Smooth muscle cell (in vitro differentiated cells): ENCODE measurements at regions not wholly inside any gene's neighbourhood (a gene's known extent, or its start where the extent isn't known, plus 50 kb on each side); places are given as distances from the start of the nearest gene placed in this dataset.

Source experiments
- DNase-seq: peaks from one replicate; lab custom pipeline; 2025; ENCODE audit not compliant: unreplicated experiment; lab: John Stamatoyannopoulos, UW
- H2AFZ ChIP-seq: fragments of 200-600 bp; sonication (generic); 2 replicates; pipeline ENCODE4 v1.6.0; 2016; ENCODE audit warnings: antibody characterized with exemption, low read depth, mild to moderate bottlenecking
- H3F3A ChIP-seq: fragments of 200-600 bp; sonication (generic); 2 replicates; pipeline ENCODE4 v1.6.0; 2017; ENCODE audit warnings: antibody characterized with exemption, low read depth
- H3K27ac ChIP-seq: fragments of 200-600 bp; sonication (generic); 2 replicates; pipeline ENCODE4 v1.5.1; 2016; ENCODE audit warnings: low read depth, mild to moderate bottlenecking
- H3K27me3 ChIP-seq: fragments of 200-600 bp; sonication (generic); 2 replicates; pipeline ENCODE4 v1.6.1; 2016; ENCODE audit warnings: low read depth, mild to moderate bottlenecking
- H3K36me3 ChIP-seq: fragments of 200-600 bp; sonication (generic); 2 replicates; pipeline ENCODE4 v1.5.1; 2016; ENCODE audit warnings: low read depth
- H3K4me1 ChIP-seq: fragments of 200-600 bp; sonication (generic); 2 replicates; pipeline ENCODE4 v1.5.1; 2016; ENCODE audit warnings: low read depth
- H3K4me2 ChIP-seq: fragments of 200-600 bp; sonication (generic); 2 replicates; pipeline ENCODE4 v1.6.0; 2016; ENCODE audit warnings: mild to moderate bottlenecking
- H3K4me3 ChIP-seq: fragments of 200-600 bp; sonication (generic); 2 replicates; pipeline ENCODE4 v1.5.1; 2016; ENCODE audit warnings: mild to moderate bottlenecking
- H3K79me2 ChIP-seq: fragments of 200-600 bp; sonication (generic); 2 replicates; pipeline ENCODE4 v1.6.0; 2016; ENCODE audit warnings: low read depth, mild to moderate bottlenecking
- H3K9ac ChIP-seq: fragments of 200-600 bp; sonication (generic); 2 replicates; pipeline ENCODE4 v1.6.0; 2016; ENCODE audit warnings: low read depth
- H3K9me3 ChIP-seq: fragments of 200-600 bp; sonication (generic); replicated peaks from 2 replicates; pipeline ENCODE4 v1.5.1; 2016; ENCODE audit warnings: low read depth
- H4K20me1 ChIP-seq: fragments of 200-600 bp; sonication (generic); 2 replicates; pipeline ENCODE4 v1.6.0; 2016; ENCODE audit warnings: low read depth
- WGBS: methylation state at CpG from one replicate; pipeline ENCODE4 v1.1.7; 2016; ENCODE audit warnings: low lambda C conversion rate; 5-methylcytosine and 5-hydroxymethylcytosine counted together
- TF ChIP-seq, protein P1 (sequence below): fragments of 200-600 bp; sonication (generic); IDR thresholded peaks from 2 replicates; pipeline ENCODE4 v1.5.1; 2017; ENCODE audit warnings: borderline replicate concordance, mild to moderate bottlenecking, antibody characterized with exemption; ENCODE audit not compliant: insufficient read depth, poor library complexity, severe bottlenecking

DNA sequence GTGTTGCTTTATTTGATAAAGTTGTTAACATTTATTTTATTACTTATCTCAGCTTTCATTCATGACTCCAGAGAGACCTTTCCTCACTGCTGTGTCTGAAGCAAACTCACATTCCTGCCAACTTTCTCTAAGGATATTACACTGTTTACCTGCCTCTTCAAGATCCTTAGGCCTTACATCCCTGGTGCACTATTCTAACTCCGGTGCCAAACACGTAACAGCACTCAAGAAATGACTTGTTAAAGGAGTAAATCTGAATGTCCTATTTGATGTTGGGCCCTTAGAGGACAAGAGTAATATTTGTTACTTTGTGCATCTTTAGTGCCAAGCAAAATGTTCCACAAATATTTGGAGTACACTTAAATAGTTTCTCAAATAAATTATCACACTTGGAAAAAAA lies 324.1 kb upstream of the FLRT2 start:
- Histone ChIP-seq H4K20me1 (no peaks in the 10 kb centered on the region), H3K9ac (no peak overlapping the region), H3K9me3 (no peaks in the 10 kb centered on the region), H3K4me3 (no peak overlapping the region), H3K36me3 (no peaks in the 10 kb centered on the region), H2AFZ (no peak overlapping the region), H3K4me1 (no peaks in the 10 kb centered on the region), H3K27ac (no peak overlapping the region), H3F3A (no peaks in the 10 kb centered on the region), H3K4me2 (no peak overlapping the region), H3K79me2 (no peaks in the 10 kb centered on the region), H3K27me3 (no peaks in the 10 kb centered on the region)
- TF ChIP-seq, protein P1, sequence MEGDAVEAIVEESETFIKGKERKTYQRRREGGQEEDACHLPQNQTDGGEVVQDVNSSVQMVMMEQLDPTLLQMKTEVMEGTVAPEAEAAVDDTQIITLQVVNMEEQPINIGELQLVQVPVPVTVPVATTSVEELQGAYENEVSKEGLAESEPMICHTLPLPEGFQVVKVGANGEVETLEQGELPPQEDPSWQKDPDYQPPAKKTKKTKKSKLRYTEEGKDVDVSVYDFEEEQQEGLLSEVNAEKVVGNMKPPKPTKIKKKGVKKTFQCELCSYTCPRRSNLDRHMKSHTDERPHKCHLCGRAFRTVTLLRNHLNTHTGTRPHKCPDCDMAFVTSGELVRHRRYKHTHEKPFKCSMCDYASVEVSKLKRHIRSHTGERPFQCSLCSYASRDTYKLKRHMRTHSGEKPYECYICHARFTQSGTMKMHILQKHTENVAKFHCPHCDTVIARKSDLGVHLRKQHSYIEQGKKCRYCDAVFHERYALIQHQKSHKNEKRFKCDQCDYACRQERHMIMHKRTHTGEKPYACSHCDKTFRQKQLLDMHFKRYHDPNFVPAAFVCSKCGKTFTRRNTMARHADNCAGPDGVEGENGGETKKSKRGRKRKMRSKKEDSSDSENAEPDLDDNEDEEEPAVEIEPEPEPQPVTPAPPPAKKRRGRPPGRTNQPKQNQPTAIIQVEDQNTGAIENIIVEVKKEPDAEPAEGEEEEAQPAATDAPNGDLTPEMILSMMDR, result no peak
- 94% methylated on average over 2 of the region's 2 CpGs for WGBS
- DNase-seq, result no peak

DNA sequence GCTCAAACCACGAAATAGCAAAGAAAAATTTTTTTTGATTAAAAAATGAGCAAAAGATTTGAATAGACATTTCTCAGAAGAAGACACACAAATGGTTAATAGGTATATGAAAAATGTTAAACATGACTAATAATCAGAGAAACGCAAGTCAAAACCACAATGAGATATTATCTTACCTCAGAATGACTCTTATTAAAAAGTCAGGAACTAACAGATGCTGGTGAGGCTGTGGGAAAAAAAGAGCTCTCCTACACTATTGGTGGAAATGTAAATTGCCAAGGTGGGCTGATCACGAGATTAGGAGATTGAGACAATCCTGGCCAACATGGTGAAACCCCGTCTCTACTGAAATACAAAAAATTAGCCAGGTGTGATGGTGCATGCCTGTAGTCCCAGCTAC lies 315.5 kb upstream of the FLRT2 start:
- WGBS, result 72% methylated on average over 4 of the region's 4 CpGs
- Histone ChIP-seq H3K9me3 (no peaks in the 10 kb centered on the region), H3K4me2 (no peak overlapping the region), H3K36me3 (no peaks in the 10 kb centered on the region), H3K9ac (no peak overlapping the region), H3K4me3 (no peak overlapping the region), H3K27me3 (no peaks in the 10 kb centered on the region), H3K4me1 (peaks cover 12% of the 10 kb centered on the region), H3K79me2 (no peaks in the 10 kb centered on the region), H3F3A (no peaks in the 10 kb centered on the region), H4K20me1 (no peaks in the 10 kb centered on the region), H3K27ac (no peak overlapping the region), H2AFZ (no peak overlapping the region)
- no peak for DNase-seq
- TF ChIP-seq, protein P1, result no peak

DNA sequence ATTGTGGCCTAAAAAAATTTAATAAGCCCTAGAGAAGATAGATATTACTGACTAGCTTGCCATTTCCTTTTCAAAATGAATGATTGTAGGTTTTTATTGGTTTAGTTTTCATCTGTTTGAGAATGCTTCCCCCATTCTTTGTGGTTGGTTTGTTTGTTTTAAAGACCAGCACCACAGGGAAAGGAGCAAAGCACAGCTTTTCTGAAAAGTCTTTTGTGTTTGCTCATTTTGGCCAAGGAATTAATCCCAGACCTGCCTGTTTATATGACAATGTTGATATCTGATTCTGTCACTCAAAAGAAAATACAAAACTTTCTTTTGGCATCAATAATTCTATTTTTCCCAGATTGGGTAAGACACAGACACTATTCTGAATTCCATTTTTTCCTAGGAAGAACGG lies 312.5 kb upstream of the FLRT2 start:
- H2AFZ ChIP-seq, result no peak overlapping the region
- DNase-seq, result no peak
- H3K27me3 ChIP-seq, result no peaks in the 10 kb centered on the region
- H3K4me3 ChIP-seq, result no peak overlapping the region
- no peaks in the 10 kb centered on the region for H4K20me1 ChIP-seq
- H3F3A ChIP-seq, result no peaks in the 10 kb centered on the region
- H3K4me2 ChIP-seq, result peak overlapping the region; percentile 4
- no peak overlapping the region for H3K9ac ChIP-seq
- 93% methylated on average over 1 of the region's 1 CpG for WGBS
- no peaks in the 10 kb centered on the region for H3K36me3 ChIP-seq
- peaks cover 12% of the 10 kb centered on the region for H3K4me1 ChIP-seq
- no peaks in the 10 kb centered on the region for H3K79me2 ChIP-seq
- no peak overlapping the region for H3K27ac ChIP-seq
- no peaks in the 10 kb centered on the region for H3K9me3 ChIP-seq
- TF ChIP-seq, protein P1, result no peak

DNA sequence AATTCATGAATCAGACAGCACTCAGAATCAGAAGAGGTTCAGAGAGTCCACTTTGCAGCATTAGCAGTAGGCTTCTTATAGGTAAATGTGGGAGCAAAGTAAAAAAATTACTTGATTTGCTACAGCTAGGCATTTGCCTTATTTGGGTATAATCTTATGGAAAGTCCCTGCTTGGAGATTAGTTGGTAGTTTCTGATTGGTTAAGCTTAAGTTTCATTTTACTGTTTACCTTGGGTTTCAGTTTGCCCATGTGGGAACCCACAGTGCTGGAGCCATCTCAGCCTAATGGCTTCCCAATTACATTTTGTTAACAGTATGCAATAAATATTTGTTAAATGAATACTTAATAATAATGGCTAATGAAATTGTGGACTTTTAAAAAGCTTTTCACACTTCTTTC lies 311.0 kb upstream of the FLRT2 start:
- Histone ChIP-seq H3K9ac (no peak overlapping the region), H3K4me2 (no peak overlapping the region), H3K9me3 (no peaks in the 10 kb centered on the region), H2AFZ (no peak overlapping the region), H3K27me3 (no peaks in the 10 kb centered on the region), H3K4me3 (no peak overlapping the region), H4K20me1 (no peaks in the 10 kb centered on the region), H3K4me1 (peaks cover 12% of the 10 kb centered on the region), H3K79me2 (no peaks in the 10 kb centered on the region), H3F3A (no peaks in the 10 kb centered on the region), H3K36me3 (no peaks in the 10 kb centered on the region), H3K27ac (no peak overlapping the region)
- TF ChIP-seq, protein P1, result no peak
- DNase-seq, result no peak
